ENCODE measurements at regions not wholly inside any gene's neighbourhood (a gene's known extent, or its start where the extent isn't known, plus 50 kb on each side); places are given as distances from the start of the nearest gene placed in this dataset.

DNA sequence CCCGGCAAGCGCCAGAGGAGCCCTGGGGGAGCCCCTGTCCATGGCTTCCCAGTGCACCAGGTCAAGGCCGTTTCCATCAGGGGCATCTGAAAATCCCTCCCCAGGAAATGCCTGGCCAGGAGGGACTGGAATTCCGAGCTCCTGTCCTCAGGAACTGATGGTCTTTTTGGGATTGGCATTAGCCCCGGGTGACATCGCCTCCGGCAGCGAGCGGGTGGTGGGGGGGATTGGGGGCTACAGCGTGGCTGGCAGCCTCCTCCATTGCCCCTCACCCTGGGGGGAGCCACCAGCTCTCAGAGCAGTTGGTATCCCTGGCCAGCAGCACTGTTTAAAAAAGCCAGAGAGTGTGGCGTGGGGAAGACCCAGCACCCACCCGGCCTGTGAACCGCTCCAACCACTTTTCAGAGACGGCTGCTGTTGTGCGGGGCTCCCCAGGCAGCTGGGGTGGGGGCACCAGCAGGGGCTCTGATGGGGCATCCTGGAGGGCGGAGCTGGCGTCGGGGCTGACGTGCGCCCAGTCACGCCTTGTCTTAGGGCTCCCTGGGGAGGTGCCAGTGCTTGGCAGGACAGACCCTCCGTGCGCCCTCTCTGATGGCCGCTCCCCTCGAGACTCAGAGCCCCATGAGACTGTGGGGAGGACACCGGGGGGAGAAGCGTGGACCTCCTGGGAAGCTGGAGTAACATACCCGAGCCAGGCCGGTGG lies 62.9 kb upstream of the TTC34 start:
- peak in 3 of 10 donors; percentile 32 to 76 (median 52) for DNase-seq
- intact Hi-C loops (cut with DNase I): loop anchor here (10.0 kb wide), 1 partner anchor 430 kb away; no protein-coding TSS in a partner anchor

- peak in 3 of 10 donors; percentile 33 to 71 (median 61) for DNase-seq
- intact Hi-C loops (cut with DNase I): loop anchor here (10.0 kb wide), 1 partner anchor 430 kb away; no protein-coding TSS in a partner anchor
These were observed 63.5 kb upstream of the TTC34 start for GRCh38 chr1:2865000-2865399.

DNA sequence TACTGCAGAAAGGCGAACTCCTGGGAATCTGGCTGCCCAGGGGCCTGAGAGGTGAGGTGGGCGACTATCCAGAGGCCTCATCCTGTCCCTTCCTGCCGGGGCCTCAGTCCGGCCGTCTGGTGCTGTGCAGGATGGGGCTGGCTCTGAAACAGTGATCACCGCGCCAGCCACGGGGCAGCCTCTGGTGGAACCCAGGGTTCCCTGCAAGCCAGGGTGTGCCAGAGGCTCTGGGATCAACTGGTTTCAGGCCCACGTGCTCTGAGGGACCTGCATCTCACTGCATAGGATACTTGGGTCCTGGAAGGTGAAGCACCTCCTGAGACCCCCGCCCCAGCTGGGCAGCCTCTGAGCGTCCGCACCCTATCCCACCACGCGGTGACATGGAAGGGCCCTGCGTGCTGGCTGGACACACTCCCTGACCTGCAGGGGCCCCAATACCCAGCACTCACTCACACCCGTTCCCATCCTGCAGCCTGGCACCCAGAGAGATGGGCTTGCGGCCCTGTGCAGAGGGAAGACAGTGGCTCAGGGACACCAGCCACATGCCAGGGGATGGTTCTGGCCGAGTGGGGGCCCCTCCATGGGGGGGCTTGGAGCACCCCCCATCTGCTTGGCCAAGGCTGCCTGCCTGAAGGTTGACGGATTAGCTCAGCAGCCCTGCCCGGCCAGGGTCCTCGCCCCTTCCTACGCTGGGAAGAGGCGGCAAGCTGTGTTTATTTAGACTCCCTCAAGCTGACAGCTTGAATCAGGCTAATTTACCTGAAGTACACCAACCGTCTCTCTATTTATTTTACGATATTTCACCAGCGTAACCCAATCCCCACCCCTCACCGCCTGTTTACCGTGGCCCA lies 64.3 kb upstream of the TTC34 start:
- DNase-seq: peak in 1 of 10 donors; percentile 78
- intact Hi-C loops (cut with DNase I): loop anchor here (10.0 kb wide), 1 partner anchor 429 kb away; no protein-coding TSS in a partner anchor

DNA sequence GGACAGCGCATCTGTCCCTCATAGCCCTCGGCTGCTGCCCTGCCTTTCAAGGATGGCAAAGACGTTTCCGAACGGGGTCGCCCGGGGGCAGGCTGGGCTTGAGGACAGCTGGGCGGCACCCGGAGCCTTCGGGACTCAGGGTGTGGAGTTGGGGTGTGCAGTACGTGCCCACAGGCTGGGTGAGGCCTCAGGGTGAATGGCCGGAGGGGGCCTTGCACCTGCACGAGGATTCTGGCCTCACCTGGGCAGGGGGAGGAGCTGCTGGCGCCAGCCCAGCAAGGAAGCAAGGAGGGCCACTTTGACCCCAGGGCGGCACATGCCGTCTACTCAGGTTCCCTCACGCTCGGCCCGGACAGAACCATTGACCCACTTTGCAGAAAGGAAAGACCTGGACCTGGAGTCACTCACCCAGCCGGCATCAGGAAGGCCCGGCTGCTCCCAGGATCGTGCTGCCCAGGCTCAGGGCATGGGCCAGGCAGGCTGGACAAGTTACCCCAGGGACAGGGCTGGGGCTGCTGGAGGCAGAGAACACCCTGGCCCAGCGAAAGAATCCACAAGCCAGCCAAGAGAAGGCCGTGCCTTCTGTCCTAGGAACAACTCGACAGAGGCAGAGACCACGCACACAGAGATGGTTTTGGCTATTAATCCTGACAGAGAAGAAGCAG lies 65.1 kb upstream of the TTC34 start:
- DNase-seq: peak in 1 of 10 donors; percentile 75
- intact Hi-C loops (cut with DNase I): loop anchor here (10.0 kb wide), 1 partner anchor 428 kb away; no protein-coding TSS in a partner anchor

- intact Hi-C loops (cut with DNase I): loop anchor here (10.0 kb wide), 1 partner anchor 428 kb away; no protein-coding TSS in a partner anchor
- peak in 1 of 10 donors; percentile 82 for DNase-seq
These were observed 65.6 kb upstream of the TTC34 start for GRCh38 chr1:2867087-2867425.

DNA sequence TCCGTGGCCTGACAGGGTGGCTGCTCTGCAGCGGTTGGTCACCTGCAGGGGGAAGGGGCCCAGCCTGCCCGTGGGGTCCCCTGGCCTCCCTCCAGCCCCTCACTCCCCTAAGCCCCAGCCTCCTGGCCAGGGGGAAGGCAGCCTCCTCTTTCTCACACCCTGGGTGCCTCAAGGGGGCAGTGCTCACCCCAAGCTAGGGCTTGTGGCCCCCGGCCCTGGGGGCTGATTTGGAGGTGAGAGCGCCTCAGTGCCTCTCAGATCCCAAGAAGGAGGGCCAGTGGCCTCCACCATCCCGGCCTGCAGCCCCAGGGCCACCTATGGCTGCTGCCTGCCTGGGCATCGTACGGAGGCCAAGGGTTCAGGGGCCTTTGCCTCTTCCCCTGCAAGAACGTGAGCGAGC lies 66.4 kb upstream of the TTC34 start:
- intact Hi-C loops (cut with DNase I): loop anchor here (10.0 kb wide), 1 partner anchor 427 kb away; no protein-coding TSS in a partner anchor
- no peak for DNase-seq

- intact Hi-C loops (cut with DNase I): loop anchor here (10.0 kb wide), 1 partner anchor 426 kb away; no protein-coding TSS in a partner anchor
- DNase-seq: no peak
These were observed 67.2 kb upstream of the TTC34 start for GRCh38 chr1:2868571-2869195.

- intact Hi-C loops (cut with DNase I): no loop called here
These were observed 69.8 kb upstream of the TTC34 start for GRCh38 chr1:2871246-2871815.

GRCh38 chr1:2874207-2874606 lies 72.7 kb upstream of the TTC34 start:
- DNase-seq: no peak
- intact Hi-C loops (cut with DNase I): no loop called here

More at GRCh38 chr1:2871246-2871815, 69.8 kb upstream of the TTC34 start:
- no peak for DNase-seq

DNA sequence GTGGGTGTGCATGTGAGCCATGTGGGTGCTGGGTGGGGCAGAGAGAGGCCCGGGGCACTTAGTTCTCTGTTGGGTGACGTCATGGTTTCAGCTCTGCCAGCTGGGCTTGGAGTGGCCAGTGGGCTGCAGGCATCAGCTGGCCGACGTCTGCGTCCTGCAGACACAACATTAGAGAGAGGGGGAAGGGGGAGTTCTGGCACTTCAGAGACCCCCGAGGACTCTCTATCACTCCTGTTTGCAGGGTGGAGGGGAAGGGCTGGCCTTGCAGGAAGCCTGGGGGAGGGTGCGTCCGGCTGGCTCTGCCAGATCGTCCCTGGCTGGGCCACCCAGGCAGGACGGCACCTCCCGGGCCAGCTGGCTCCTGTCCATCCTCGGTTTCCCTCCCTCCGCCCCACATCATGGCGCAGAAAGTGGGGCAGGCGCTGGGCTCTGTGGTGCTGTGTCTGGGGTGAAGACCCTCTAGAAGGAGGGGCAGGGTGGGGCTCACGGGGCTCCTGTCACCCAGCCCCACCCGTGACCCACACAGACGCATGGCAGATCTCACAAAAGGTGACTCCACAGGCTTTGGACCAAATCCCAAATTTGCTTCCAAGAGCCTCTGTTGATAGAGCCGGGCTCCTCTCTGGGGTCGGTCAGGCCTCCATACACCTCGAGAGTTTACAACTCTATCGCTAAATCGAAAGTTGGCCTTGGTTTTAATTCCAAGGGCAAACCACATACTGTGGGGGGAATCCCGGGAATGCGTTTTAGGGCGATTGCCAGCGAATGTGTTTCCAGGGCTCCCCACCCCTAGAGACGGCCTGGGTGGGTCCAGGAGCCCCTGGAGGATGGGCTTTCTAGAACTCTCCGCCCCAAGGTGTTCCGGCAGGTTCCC lies 73.4 kb upstream of the TTC34 start:
- intact Hi-C loops (cut with DNase I): loop anchor here (5.0 kb wide), 1 partner anchor 547 kb away; no protein-coding TSS in a partner anchor
- peak in 1 of 10 donors; percentile 25 for DNase-seq

DNA sequence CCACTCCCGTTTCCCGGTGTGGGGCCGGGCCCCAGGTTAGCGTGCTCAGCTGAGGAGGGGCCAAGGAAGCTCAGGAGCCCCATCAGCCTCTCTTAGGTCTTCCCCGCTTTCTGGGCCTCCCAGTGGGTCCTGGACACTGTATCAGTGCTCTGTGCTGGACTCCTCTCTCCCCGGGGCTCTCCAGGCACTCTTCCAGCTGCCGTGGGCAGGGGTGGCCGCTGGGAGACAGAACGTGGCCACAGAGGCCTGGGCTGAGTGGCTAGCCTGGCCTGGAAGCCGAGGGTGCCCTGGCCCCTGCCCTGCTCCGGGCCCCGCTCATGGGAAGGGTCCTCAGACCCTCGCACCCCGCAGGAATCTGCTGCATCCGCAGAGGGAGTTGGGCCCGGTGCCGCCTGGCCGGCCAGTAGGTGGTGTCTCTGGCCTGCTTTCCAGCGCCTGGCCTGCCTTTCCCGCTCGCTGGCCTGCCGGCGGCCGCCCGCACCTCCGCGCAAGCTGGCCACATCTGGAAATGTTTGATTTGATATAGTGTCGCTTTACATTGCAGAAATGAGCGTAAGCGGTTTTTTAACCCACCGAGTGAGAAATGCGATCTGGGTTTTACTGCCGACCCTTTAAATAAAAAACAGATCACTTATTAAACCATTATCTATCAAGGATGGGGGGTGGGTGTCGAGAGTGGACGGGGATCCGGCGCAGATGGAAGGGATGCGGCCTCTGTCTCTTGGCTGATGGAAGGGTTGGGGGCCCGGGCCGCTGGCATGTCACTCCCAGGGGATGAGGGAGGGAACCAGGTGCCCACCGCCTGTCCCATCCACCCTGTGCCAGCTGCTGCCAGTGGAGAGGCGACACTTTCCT lies 74.4 kb upstream of the TTC34 start:
- peak in 7 of 10 donors; percentile 21 to 91 (median 36) for DNase-seq
- intact Hi-C loops (cut with DNase I): loop anchor here (5.0 kb wide), 1 partner anchor 546 kb away; no protein-coding TSS in a partner anchor

GRCh38 chr1:2876846-2877245 lies 75.4 kb upstream of the TTC34 start:
- intact Hi-C loops (cut with DNase I): loop anchor here (5.0 kb wide), 1 partner anchor 545 kb away; no protein-coding TSS in a partner anchor

DNA sequence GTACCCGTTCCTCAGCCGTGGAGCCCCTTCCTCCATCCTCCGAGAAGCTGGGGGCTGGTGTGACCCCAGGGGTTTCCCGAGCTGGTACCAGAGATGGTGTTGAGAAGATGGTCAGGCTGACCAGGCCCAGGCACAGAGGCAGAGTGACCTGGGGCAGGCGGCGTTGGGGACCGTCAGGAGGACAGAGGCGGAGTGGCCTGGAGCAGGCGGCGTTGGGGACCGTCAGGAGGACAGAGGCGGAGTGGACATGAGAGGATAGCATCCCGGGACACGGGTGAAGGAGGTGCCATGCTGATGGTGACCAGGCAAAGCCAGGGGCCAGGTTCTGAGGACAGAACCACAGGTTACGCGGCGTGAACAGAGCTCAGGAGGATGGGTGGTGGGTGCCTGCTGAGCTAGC lies 75.9 kb upstream of the TTC34 start:
- intact Hi-C loops (cut with DNase I): loop anchor here (5.0 kb wide), 1 partner anchor 545 kb away; no protein-coding TSS in a partner anchor
- no peak for DNase-seq

More at GRCh38 chr1:2876846-2877245, 75.4 kb upstream of the TTC34 start:
- no peak for DNase-seq

DNA sequence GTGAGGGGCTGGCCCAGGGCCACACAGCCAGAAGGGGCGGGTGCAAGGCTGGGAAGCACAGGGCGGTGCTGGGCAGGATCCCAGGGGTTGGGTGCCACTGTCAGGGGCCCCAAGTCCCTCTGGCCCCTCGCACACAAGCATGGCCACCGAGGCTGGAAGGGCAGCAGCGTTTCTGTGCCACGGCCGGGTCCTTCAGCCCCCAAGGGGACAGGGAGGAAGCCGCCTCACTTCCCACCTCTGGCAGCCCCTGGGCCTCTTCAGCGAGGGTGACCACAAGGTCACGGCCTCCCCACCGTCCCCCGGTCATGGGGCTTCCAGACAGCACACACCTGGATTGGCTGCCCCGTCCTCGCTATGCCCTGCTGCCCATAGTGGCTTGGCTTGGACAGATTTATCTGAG lies 77.1 kb upstream of the TTC34 start:
- no peak for DNase-seq
- intact Hi-C loops (cut with DNase I): loop anchor here (5.0 kb wide), 1 partner anchor 544 kb away; no protein-coding TSS in a partner anchor

DNA sequence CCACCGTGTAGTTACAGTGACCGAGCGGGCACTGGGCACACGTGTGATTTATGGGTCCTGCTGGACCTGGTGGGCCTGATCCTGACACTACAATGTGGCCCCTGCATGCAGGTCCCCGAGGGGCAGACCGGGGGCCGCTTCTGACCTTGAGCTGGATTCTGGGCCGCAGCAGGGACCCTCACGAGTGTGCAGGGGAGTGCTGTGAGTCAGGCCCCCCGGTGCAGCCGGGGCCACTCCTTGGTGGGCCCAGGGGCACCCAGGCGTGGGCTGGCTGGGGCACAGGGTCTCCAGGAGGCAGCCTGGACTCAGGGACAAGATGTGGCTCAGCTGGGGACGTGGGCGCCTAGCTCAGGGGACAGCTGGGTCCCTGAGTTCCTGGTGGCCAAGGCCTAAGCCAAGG lies 77.5 kb upstream of the TTC34 start:
- DNase-seq: no peak
- intact Hi-C loops (cut with DNase I): loop anchor here (5.0 kb wide), 1 partner anchor 543 kb away; no protein-coding TSS in a partner anchor

GRCh38 chr1:2879591-2879990 lies 78.1 kb upstream of the TTC34 start:
- intact Hi-C loops (cut with DNase I): loop anchor here (5.0 kb wide), 1 partner anchor 543 kb away; no protein-coding TSS in a partner anchor
- DNase-seq: no peak

DNA sequence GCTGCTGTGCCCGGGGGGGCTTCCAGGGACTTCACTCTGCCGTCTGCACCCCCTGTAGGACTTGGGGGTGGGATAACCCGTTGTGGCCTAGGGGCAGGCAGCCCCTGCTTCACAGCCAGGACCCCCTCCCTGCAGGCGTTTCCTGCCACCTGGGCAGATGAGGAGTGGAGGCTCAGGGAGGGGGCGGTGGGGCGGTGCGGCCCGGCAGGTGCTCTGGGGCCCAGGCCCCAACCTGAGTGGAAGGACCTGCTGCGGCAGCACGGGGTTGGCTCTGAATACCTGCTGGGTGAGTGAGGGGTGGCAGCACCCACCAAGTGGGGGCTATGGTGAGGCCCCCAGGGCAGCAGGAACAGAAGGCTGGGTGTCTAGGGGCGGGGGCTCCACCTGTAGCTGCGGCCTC lies 78.6 kb upstream of the TTC34 start:
- no peak for DNase-seq
- intact Hi-C loops (cut with DNase I): loop anchor here (10.0 kb wide), 1 partner anchor 115 kb away; no protein-coding TSS in a partner anchor
